Activated CD8-positive, alpha-beta memory T cell treated with anti-CD3 and anti-CD28 coated beads, Interleukin-2, amount 10 ng/mL, durations not matched to agents 7 days and 5 days (primary cell): ENCODE measurements at regions not wholly inside any gene's neighbourhood (a gene's known extent, or its start where the extent isn't known, plus 50 kb on each side); places are given as distances from the start of the nearest gene placed in this dataset.
"Not testable (repeated sequence)": the region's sequence is repeated elsewhere in the genome, so short reads cannot be mapped to it uniquely, and the experiment has no call there.

Source experiments
- ATAC-seq: fragments of 150-1000 bp; cut with Tn5 transposase; one replicate; pipeline ENCODE4 v1.10.0; 2021; ENCODE audit warnings: moderate library complexity
- CTCF ChIA-PET: fragments of 350-600 bp; sonication (Branson Sonifier 250); formaldehyde crosslinking; loops from one replicate; lab custom pipeline; 2021; ENCODE audit warnings: antibody characterized with exemption; lab: Charles Lee
- DNase-seq: peaks from one replicate; pipeline ENCODE4 v3.0.0-alpha.2; 2020
- H3K27ac Mint-ChIP-seq: one replicate; pipeline ENCODE4 v1.8.0; 2021; ENCODE audit warnings: mild to moderate bottlenecking, mixed read lengths
- H3K27me3 Mint-ChIP-seq: one replicate; pipeline ENCODE4 v1.8.0; 2021; ENCODE audit warnings: mixed read lengths
- H3K36me3 Mint-ChIP-seq: one replicate; pipeline ENCODE4 v1.8.0; 2021; ENCODE audit warnings: mild to moderate bottlenecking, mixed read lengths
- H3K4me1 Mint-ChIP-seq: one replicate; pipeline ENCODE4 v1.8.0; 2021; ENCODE audit warnings: mixed read lengths
- H3K4me3 Mint-ChIP-seq: one replicate; pipeline ENCODE4 v1.8.0; 2021; ENCODE audit warnings: mild to moderate bottlenecking, moderate library complexity, mixed read lengths
- H3K9me3 Mint-ChIP-seq: one replicate; pipeline ENCODE4 v1.8.0; 2022; ENCODE audit warnings: low read depth, mixed read lengths

DNA sequence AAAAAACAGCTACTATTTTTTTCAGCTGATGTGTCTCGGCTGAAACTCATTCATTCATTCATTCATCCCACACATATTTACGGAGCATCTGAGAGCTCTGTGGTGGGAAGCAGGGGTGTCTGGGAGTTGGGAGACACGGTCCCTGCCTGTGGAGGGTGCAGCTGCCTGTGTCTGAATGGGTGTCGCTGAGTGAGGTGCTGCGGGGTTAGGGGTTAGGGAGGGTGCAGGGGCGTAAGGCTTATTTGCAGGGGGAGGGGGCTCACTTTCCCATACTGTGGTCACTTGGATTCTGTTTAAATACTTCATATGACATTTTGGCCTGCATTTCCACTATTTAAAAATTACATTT lies 89.4 kb upstream of the ASB18 start:
- Mint-ChIP-seq H3K27me3 (no peaks in the 10 kb centered on the region), H3K4me1 (no peaks in the 10 kb centered on the region), H3K9me3 (no peaks in the 10 kb centered on the region), H3K36me3 (no peaks in the 10 kb centered on the region), H3K4me3 (no peak overlapping the region), H3K27ac (no peak overlapping the region)
- ATAC-seq (no peak), DNase-seq (peak; percentile 39)
- CTCF ChIA-PET = interaction anchor here (0.9 to 2.9 kb wide), 8 partner anchors 19 to 710 kb away, joined by 3 to 8 read pairs (median 3); partner anchors contain the start of gene ACKR3

DNA sequence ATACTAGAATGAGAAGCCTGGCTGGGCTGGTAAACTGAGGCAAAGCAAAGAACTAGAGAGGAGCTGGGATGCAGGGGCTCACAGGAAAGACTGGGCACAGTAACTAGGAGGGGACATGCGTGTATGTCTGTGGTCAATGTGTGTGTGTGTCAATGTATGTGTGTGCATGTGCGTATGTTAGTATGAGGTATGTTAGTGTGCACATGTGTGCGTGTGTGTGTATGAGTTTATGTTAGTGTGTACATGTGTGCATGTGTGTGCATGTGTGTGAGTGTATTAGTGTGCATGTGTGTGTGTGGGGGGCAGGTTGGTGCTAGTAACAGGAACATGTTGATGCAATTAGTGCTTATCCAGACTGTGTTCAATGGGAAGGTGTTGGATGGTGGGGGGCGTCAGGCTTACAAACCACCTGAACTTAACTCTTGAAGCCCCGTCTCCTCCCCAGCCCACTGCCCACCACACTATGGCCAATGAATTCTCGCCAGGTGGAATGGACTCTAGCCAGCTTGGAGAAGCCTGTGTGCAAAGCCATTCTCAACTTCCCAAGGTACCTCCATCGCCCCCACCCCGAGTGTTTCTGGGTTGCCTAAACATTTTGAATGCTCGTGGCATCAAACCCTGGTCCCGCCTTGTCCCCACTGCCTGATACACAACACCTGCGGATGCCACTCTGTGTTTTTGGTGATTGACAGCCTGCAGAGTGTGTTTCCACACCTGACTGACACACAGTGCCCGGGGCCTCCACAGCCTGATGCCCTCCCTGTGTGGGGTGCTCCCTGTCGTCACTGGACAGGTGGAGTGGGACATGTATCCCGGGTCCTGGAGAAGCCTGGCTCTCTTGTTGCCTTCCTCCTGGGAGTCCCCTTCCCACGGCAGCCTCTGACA lies 90.1 kb upstream of the ASB18 start:
- H3K9me3 Mint-ChIP-seq = no peaks in the 10 kb centered on the region
- peak; percentile 35 for DNase-seq
- no peaks in the 10 kb centered on the region for H3K36me3 Mint-ChIP-seq
- H3K27ac Mint-ChIP-seq = no peak overlapping the region
- H3K4me3 Mint-ChIP-seq = no peak overlapping the region
- no peaks in the 10 kb centered on the region for H3K27me3 Mint-ChIP-seq
- no peak for ATAC-seq
- H3K4me1 Mint-ChIP-seq = peaks cover 2% of the 10 kb centered on the region
- CTCF ChIA-PET = interaction anchor here (0.9 to 2.9 kb wide), 7 partner anchors 18 to 709 kb away, joined by 3 to 8 read pairs (median 3); partner anchors contain the start of gene ACKR3

DNA sequence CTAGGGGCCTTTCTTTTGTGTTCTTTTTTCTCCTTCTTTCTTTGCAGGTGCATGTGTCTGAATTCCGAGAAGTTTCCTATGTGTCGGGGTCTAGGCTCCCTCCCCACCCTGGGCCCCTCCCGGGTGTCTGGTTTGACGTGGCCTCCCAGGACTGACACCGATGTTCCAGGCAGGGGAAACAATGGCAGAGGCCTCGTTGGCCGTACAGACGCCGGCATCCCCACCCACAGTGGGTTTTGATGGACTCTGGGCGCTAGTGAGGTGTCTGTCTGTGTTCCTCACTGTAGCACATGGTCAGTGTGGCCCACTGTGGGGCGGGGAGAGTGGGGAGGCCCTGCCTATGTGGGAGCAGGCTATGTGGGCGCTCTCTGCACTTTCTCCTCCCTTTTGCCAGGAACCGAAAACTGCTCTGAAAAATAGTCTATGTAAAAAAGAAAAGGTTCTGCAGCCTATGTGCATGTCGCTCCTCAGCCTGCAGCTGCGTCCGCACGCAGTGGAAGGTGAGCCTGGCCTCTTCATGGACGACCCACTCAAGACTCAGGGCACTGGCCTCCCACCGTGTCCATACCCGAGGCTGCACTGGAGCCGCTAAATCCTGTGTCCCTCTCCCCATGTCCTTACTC lies 90.9 kb upstream of the ASB18 start:
- Mint-ChIP-seq H3K4me1 (peaks cover 9% of the 10 kb centered on the region), H3K9me3 (no peaks in the 10 kb centered on the region), H3K36me3 (no peaks in the 10 kb centered on the region), H3K27me3 (peaks cover 5% of the 10 kb centered on the region), H3K4me3 (no peak overlapping the region), H3K27ac (no peak overlapping the region)
- DNase-seq (peak; percentile 35), ATAC-seq (no peak)
- CTCF ChIA-PET = interaction anchor here (0.8 to 1.5 kb wide), 2 partner anchors 214 to 708 kb away, joined by 3 read pairs; partner anchors contain the start of gene ACKR3

DNA sequence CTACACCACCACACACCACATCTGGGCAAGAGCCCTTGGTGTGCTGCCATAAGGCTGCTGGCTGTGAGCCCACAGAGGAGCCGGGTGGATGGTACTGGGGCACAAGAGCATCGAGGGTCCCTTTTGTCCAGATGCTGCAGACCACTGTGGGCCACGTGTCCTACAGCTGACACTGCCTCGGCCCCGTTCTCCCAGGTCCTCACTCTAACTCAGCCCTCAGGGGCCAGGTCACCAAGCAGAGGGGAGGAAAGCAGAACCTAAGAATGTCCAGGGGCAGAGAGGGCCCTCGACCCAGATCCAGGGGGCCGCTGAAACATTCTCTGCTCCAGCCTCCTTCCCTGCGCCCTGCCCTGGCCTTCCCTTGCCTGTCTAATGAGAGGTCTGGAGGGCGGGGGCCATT lies 91.7 kb upstream of the ASB18 start:
- peaks cover 11% of the 10 kb centered on the region for H3K27me3 Mint-ChIP-seq
- peaks cover 9% of the 10 kb centered on the region for H3K4me1 Mint-ChIP-seq
- DNase-seq = peak; percentile 23
- CTCF ChIA-PET = interaction anchor here (0.6 to 0.8 kb wide), 2 partner anchors 130 to 214 kb away, joined by 3 read pairs; partner anchors contain the start of gene ACKR3
- no peaks in the 10 kb centered on the region for H3K36me3 Mint-ChIP-seq
- H3K27ac Mint-ChIP-seq = no peak overlapping the region
- no peak overlapping the region for H3K4me3 Mint-ChIP-seq
- no peak for ATAC-seq
- no peaks in the 10 kb centered on the region for H3K9me3 Mint-ChIP-seq

DNA sequence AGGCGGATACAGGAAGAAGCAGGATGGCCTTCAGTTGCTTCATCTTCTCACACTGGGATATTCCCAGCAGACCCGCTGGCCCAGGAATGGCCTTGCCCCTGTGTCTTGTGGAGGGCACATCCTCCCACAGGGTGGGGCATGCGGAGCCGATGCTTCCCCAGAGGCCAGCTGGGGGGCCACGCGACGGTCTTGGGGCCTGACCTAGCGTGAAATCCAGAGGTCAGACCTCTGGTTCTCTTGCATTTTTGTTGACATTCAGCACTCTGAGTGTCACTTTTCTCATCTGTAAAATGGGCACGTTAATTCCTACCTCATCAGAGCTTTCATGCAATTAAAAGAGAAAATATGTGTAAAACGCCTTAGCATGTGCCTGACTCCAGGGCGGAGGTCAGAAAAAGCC lies 92.1 kb upstream of the ASB18 start:
- not testable (repeated sequence) for DNase-seq, H3K4me3 Mint-ChIP-seq, H3K4me1 Mint-ChIP-seq, H3K9me3 Mint-ChIP-seq, H3K27ac Mint-ChIP-seq, ATAC-seq, H3K36me3 Mint-ChIP-seq
- CTCF ChIA-PET = interaction anchor here (0.6 to 0.8 kb wide), 2 partner anchors 130 to 213 kb away, joined by 3 read pairs; partner anchors contain the start of gene ACKR3
- H3K27me3 Mint-ChIP-seq = peaks cover 14% of the 10 kb centered on the region

DNA sequence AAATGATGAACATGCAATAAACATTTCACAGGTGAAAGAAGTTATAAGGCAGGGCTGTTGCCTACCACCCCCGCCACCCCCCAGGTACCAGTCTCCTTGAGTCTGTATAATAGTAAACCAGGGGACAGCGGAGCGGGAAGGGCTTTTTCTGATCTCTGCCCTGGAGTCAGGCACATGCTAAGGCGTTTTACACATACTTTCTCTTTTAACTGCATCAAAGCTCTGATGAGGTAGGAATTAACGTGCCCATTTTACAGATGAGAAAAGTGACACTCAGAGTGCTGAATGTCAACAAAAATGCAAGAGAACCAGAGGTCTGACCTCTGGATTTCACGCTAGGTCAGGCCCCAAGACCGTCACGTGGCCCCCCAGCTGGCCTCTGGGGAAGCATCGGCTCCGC lies 94.3 kb upstream of the ASB18 start:
- ATAC-seq, CTCF ChIA-PET, H3K4me3 Mint-ChIP-seq, H3K9me3 Mint-ChIP-seq, DNase-seq, H3K27ac Mint-ChIP-seq, H3K36me3 Mint-ChIP-seq, H3K4me1 Mint-ChIP-seq: not testable (repeated sequence)
- peaks cover 29% of the 10 kb centered on the region for H3K27me3 Mint-ChIP-seq

DNA sequence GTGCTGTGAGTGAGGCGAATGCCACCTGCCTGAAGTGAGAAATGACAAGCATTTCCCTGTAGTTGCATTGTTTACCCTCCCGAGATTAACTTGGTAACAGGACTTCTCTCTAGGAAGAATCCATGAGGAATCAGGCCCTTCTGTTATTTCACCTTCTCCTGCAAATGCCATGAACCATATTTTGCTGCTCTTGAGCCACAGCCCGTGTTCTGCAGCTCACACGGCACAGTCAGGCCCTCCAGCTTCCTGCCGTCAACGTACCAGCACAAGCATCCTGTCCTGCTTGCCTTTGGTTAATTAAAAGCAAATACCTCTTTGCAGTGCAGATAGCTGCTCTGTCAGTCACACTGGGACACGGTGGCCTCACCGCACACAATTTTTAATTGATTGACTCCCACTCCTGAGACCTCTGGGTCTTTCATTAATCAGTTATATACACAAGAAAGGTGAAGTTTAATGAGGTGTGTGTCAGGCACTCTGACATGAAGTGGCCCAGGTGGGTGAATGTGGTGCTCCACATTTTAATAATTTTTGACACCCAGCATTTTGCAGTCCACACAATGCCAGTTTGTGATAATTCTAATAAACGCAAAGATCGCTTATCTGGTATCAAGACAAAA lies 95.3 kb upstream of the ASB18 start:
- Mint-ChIP-seq H3K27me3 (peaks cover 39% of the 10 kb centered on the region), H3K9me3 (no peaks in the 10 kb centered on the region), H3K27ac (no peak overlapping the region), H3K4me3 (no peak overlapping the region), H3K4me1 (peaks cover 9% of the 10 kb centered on the region), H3K36me3 (no peaks in the 10 kb centered on the region)
- CTCF ChIA-PET = interaction anchor here (1.6 kb wide), 1 partner anchor 153 kb away, joined by 3 read pairs; no protein-coding TSS in a partner anchor
- peak; percentile 61 for ATAC-seq
- DNase-seq = peak; percentile 44

DNA sequence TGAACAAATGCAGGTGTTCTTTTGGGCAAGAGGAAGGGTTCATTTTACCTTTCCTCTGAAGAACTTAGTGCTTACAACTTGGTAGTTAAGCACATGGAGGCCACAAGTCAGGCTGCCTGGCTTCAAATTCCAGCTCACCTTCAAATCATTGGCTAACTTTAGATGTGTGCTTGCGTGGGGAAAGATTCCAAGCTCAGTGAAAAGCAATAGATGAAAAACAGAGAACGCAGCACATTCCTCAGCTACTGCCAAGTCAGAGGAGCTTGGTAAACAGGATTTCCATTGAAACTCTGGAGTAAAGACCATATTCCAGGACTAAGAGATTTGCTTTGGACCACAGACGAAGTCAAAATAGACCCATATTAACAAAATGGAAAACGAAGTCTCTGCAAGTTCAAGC lies 96.3 kb upstream of the ASB18 start:
- Mint-ChIP-seq H3K27ac (no peak overlapping the region), H3K36me3 (no peaks in the 10 kb centered on the region), H3K9me3 (no peaks in the 10 kb centered on the region), H3K27me3 (peaks cover 48% of the 10 kb centered on the region), H3K4me1 (peaks cover 17% of the 10 kb centered on the region), H3K4me3 (no peak overlapping the region)
- DNase-seq (no peak), ATAC-seq (no peak)
- CTCF ChIA-PET = interaction anchor here (0.5 to 1.6 kb wide), 2 partner anchors 81 to 152 kb away, joined by 3 read pairs; no protein-coding TSS in a partner anchor

DNA sequence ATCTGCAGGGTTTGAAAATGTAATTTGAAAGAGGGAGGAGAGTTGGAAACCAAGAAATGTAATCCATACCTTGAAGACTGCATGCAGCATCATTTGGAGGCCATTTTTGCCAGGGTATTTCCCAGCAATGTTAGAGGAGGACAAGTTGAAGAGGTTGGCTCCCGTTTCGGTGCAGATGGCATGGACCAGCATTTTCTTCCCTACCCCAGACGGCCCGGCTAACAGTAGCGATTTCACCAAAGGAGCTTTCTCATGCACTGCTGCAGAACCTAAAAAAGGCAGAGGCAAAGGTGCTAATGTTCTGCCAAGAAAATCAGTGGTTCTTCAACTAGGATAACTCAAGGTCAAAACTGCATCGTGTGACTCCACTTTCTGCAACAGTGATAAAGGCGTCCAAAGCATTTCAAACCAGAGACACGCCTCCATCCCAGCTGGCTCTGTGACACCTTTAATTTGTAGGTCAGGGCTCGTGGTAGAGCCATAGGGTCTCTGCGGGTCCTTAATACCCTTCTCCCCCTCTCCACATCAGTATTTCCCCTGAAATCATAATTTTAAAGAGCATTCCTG lies 99.6 kb upstream of the ASB18 start:
- no peaks in the 10 kb centered on the region for H3K9me3 Mint-ChIP-seq
- CTCF ChIA-PET = no interaction called here
- H3K4me1 Mint-ChIP-seq = peaks cover 36% of the 10 kb centered on the region
- peaks cover 73% of the 10 kb centered on the region for H3K27me3 Mint-ChIP-seq
- H3K36me3 Mint-ChIP-seq = no peaks in the 10 kb centered on the region
- no peak overlapping the region for H3K4me3 Mint-ChIP-seq
- H3K27ac Mint-ChIP-seq = no peak overlapping the region
- no peak for ATAC-seq
- DNase-seq = peak; percentile 26

DNA sequence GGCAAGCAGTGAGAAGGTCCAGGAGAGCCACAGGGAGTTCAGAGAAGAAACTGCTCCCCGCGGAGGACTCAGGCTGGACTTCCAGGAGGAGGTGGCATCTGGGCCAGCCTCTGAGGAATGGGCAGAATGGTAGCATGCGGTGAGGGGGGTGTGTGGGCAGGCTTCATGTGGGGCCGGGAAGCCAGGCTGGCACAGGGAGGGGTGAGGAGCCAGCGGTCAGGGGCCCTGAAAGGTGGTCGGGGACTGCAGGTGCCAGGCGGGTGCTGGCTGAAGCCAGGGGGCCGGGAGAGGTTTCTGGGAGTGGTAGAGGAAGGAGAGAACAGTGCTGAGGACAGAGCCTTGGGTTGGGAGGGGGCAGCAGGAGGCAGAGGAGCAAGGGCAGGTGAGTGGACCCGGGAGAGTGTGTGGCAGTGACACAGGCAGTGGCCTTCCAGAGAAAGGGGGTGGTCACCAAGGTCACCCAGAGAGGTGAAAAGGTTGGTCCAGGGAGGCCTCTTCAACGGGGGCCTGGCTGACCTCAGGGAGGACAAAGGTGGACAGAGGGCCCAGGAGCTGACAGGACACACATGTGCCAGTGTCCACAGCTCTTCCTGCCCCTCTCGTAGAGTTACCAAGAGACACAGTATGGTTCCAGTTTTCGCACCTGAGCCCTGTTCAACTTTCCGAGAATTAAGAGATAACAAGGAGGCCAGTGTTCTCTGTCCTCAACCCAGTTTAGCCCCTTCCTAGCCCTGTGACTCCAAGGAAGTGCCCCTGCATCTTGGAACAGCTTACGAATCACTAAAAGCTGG lies 101.2 kb upstream of the ASB18 start:
- Mint-ChIP-seq H3K36me3 (no peaks in the 10 kb centered on the region), H3K27me3 (peaks cover 83% of the 10 kb centered on the region), H3K4me3 (peak overlapping the region; percentile 55), H3K4me1 (peaks cover 27% of the 10 kb centered on the region), H3K9me3 (no peaks in the 10 kb centered on the region), H3K27ac (peak overlapping the region; percentile 45)
- ATAC-seq (no peak), DNase-seq (peak; percentile 25)
- CTCF ChIA-PET = interaction anchor here (1.3 kb wide), 1 partner anchor 204 kb away, joined by 9 read pairs; the partner anchor contains the start of gene ACKR3

DNA sequence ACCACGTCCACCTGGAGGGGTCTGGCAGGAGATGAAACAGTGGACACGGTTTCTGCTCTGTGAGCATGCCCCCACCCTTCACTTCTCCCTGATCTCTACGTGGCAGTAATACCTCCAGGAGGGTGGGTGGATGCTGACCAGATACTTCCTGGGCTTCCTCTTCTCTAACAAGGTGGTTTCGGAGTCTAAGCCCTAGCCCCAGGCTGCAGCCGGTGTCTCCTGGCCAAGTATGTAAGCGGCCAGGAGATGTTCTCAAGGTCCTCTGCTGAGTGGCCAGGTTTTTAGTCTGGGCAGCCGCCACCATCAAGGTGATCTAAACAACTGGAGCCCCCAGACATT lies 101.8 kb upstream of the ASB18 start:
- Mint-ChIP-seq H3K36me3 (no peaks in the 10 kb centered on the region), H3K4me1 (peaks cover 27% of the 10 kb centered on the region), H3K27me3 (peaks cover 80% of the 10 kb centered on the region), H3K4me3 (peak overlapping the region; percentile 55), H3K27ac (peak overlapping the region; percentile 58), H3K9me3 (no peaks in the 10 kb centered on the region)
- ATAC-seq = peak; percentile 61
- CTCF ChIA-PET = interaction anchor here (1.3 kb wide), 1 partner anchor 204 kb away, joined by 9 read pairs; the partner anchor contains the start of gene ACKR3
- DNase-seq = peak; percentile 42

DNA sequence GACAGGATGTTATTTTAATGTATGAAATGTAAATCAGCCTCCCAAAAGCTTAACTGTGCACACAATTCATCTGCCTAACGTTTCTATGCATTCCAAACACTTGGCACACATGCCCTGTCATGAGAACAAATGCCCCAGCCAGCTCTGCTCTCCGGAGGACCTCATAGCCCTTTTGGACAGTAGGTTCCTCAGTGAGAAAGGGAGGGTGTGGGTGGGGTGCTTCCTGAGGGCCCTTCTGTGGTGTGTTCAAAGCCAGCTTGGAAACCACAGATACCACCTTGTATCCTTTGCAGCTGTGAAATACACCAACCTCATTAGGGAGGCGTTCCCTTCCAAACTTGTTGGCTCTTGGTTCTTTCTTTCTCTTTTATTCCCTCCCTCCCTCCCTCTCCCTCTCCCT lies 102.2 kb upstream of the ASB18 start:
- Mint-ChIP-seq H3K27me3 (peaks cover 81% of the 10 kb centered on the region), H3K36me3 (no peaks in the 10 kb centered on the region), H3K9me3 (no peaks in the 10 kb centered on the region), H3K4me3 (peak overlapping the region; percentile 55), H3K4me1 (peaks cover 27% of the 10 kb centered on the region), H3K27ac (peak overlapping the region; percentile 58)
- ATAC-seq = peak; percentile 84
- CTCF ChIA-PET = interaction anchor here (1.3 kb wide), 1 partner anchor 203 kb away, joined by 9 read pairs; the partner anchor contains the start of gene ACKR3
- peak; percentile 76 for DNase-seq
